ENCODE measurements at regions not wholly inside any gene's neighbourhood (a gene's known extent, or its start where the extent isn't known, plus 50 kb on each side); places are given as distances from the start of the nearest gene placed in this dataset.

DNA sequence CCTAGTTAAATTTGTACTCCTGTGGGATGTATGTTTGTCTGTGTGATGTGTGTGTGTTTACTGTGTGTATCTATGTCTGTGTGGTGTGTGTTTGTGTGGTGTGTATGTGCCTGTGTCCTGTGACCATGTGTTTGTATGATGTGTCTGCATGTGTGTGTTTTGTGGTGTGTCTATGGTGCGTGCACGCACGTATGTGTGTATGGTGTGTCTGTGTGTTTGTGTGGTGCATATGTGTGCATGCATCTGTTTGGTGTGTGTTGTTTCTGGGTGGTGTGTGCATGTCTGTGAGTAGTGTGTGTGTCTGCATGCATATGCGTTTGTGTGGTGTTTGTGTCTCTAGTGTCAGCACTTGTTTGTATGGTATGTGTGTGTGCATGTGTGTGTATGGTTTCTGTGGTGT, 174.2 kb upstream of the RBFOX1 start:
- H3K4me1 ChIP-seq (ENCODE audit: insufficient read depth, low read length) = no peaks in the 10 kb centered on the region
- no peak overlapping the region for H3K9ac ChIP-seq (ENCODE audit: low read depth, low read length)
- no peaks in the 10 kb centered on the region for H3K36me3 ChIP-seq (ENCODE audit: insufficient read depth, low read length)
- no peaks in the 10 kb centered on the region for H3K9me3 ChIP-seq (ENCODE audit: control insufficient read depth, insufficient read depth, low read length)

DNA sequence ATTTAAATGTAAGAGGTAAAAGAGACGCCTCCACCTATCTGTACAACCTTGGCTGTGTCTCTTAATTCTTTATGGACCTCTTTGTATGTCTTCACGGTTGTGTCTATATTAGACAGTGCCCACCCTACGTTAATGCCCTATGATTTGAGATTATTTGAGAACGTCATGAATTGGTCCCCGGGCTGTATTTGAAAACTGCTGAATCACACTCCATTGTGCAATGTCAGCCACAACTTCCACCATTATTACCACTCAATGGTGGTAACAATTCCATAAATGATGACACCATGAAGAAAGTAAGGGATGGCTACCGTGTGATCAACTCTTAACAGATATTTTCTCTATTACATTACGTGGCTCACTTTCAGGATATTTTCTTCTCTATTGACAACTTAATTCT, 182.4 kb upstream of the RBFOX1 start:
- no peaks in the 10 kb centered on the region for H3K4me1 ChIP-seq (ENCODE audit: insufficient read depth, low read length)
- no peak overlapping the region for H3K9ac ChIP-seq (ENCODE audit: low read depth, low read length)
- H3K36me3 ChIP-seq (ENCODE audit: insufficient read depth, low read length) = no peaks in the 10 kb centered on the region; the same call in 1 of the 2 replicates
- no peaks in the 10 kb centered on the region; the same call in 1 of the 2 replicates for H3K9me3 ChIP-seq (ENCODE audit: control insufficient read depth, insufficient read depth, low read length)

DNA sequence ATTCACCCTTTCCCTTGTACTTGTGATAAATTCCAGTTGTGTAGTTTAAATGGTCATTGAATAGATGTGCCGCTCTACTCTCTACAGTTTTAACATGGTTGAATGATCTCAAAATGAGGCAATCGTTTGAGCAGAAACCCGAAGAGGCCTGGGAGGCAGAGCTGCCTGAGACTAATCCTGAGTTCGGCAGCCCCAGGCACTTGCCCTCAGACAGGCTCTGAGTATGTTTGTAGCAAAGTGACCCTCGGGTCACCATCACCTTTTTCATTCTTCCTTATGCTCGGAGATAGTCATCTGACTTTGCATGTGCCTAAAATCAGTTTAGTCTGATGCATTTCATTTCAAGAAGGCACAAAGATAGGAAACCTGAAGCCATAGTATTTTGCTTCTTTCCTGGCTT, 184.0 kb upstream of the RBFOX1 start:
- H3K36me3 ChIP-seq (ENCODE audit: insufficient read depth, low read length) = no peaks in the 10 kb centered on the region; the same call in 1 of the 2 replicates
- H3K9me3 ChIP-seq (ENCODE audit: control insufficient read depth, insufficient read depth, low read length) = no peaks in the 10 kb centered on the region; the same call in 1 of the 2 replicates
- no peaks in the 10 kb centered on the region for H3K4me1 ChIP-seq (ENCODE audit: insufficient read depth, low read length)
- no peak overlapping the region for H3K9ac ChIP-seq (ENCODE audit: low read depth, low read length)

DNA sequence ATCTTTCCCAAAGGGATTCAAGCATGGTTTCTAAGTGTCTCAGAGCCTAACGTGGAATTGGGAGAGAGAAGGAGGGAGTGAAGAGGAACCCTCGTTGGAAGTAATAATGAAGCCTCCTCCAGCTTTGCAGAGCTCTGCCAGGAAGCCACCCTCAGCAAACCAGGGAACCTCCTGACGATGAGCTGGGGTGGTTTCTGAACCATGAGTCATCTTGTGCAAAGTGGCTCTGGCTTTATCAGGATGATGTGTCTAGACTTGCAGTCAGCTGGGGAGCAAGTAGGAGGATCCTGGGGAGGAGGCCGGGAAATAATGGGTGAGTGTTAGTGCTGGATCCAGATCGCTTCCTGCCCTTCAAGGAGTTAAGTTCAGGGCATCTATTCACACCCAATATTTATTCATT, 191.7 kb upstream of the RBFOX1 start:
- no peaks in the 10 kb centered on the region for H3K9me3 ChIP-seq (ENCODE audit: control insufficient read depth, insufficient read depth, low read length)
- no peaks in the 10 kb centered on the region for H3K36me3 ChIP-seq (ENCODE audit: insufficient read depth, low read length)
- no peaks in the 10 kb centered on the region for H3K4me1 ChIP-seq (ENCODE audit: insufficient read depth, low read length)
- H3K9ac ChIP-seq (ENCODE audit: low read depth, low read length) = no peak overlapping the region

DNA sequence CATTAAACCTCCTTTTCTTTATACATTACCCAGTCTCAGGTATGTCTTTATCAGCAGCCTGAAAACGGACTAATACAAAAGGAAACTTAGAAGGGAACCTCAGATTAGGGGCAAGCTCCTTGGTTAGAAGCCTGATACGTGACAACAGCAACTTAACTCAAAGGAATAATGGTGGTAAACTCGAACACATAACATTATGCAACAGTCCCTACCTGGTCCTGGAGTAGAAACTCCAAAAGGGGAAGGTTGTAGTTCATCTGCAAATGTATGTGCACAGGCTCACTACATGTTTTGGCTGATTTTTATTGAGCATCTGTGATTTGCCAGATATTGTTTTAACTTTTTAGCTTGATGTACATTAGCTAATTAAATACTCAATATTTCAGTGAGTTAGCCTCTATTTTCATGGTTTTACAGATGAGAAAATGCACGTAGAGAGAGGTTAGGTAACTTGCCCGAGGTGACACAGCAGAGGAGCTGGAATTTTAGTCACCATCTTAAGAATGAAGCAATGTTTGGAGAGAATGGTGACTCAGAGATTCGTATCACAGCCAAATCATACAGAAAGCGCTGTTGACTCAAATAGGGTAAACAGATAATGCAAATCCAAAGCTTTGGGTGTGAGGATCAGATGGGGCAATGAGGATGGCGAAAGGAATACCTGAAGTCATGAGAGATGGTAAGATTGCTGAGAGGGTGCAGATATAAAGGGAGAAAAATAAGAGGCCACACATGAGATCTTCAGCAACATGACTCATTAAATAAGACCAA, 194.9 kb upstream of the RBFOX1 start:
- Histone ChIP-seq H3K9ac (ENCODE audit: low read depth, low read length) (no peak overlapping the region), H3K9me3 (ENCODE audit: control insufficient read depth, insufficient read depth, low read length) (no peaks in the 10 kb centered on the region), H3K4me1 (ENCODE audit: insufficient read depth, low read length) (no peaks in the 10 kb centered on the region), H3K36me3 (ENCODE audit: insufficient read depth, low read length) (no peaks in the 10 kb centered on the region)

DNA sequence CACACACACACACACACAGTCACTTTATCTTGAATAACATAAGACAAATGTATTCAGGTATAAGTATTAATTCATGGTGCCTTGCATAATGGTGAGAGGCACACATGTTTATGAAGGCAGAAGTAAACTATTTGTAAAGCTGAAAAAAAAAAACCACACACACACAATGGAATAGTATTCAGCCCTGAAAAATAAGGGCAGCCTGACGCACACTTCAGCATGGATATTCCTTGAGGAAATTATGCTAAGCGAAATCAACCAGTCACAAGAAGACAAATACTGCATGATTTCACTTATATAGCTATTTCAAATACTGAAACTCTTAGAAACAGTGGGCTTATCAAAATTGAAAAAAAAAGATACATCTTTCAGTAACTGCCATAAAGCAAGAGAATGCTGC, 200.2 kb upstream of the RBFOX1 start:
- H3K36me3 ChIP-seq (ENCODE audit: insufficient read depth, low read length) = no peaks in the 10 kb centered on the region

DNA sequence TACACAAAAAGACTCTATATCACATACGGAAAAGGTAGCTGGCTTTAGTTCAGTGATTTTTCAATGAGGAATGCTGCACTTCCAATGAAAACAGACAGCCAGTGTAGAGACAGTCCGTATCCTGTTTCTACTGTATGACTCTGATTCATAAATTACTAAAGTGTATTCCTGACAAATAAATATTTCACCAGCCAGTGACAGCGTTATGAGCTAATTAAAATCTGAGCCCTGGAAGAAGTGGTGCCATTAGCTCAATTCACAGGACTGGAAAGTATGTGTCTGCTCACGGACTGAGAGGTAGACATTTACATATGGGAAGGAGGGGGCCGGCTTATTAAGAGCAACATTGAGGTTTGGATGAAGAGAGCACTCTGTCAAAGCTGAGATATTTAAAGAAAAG, 207.9 kb upstream of the RBFOX1 start:
- Histone ChIP-seq H3K9me3 (ENCODE audit: control insufficient read depth, insufficient read depth, low read length) (no peaks in the 10 kb centered on the region), H3K36me3 (ENCODE audit: insufficient read depth, low read length) (no peaks in the 10 kb centered on the region), H3K4me1 (ENCODE audit: insufficient read depth, low read length) (no peaks in the 10 kb centered on the region), H3K9ac (ENCODE audit: low read depth, low read length) (no peak overlapping the region)

More for the DNA sequence above, 200.2 kb upstream of the RBFOX1 start:
- H3K9me3 ChIP-seq (ENCODE audit: control insufficient read depth, insufficient read depth, low read length) = no peaks in the 10 kb centered on the region
- H3K4me1 ChIP-seq (ENCODE audit: insufficient read depth, low read length) = no peaks in the 10 kb centered on the region
- no peak overlapping the region for H3K9ac ChIP-seq (ENCODE audit: low read depth, low read length)

DNA sequence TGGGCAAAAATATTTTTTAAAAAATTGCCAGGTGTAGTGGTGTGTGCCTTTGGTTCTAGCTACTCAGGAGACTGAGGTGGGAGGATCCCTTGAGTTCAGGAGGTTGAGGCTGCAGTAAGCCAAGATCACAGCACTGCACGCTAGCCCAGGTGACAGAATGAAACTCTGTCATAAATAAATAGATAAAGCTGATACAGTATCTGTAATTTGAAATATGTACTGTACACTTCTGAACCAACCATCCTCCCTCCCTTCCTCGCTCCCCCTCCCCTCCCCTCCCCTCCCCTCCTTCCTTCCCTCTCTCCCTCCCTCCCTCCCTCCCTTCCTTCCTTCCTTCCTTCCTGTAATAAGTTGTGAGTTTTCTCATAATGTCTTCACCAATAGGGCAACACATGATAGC, 208.4 kb upstream of the RBFOX1 start:
- no peak overlapping the region for H3K9ac ChIP-seq (ENCODE audit: low read depth, low read length)

DNA sequence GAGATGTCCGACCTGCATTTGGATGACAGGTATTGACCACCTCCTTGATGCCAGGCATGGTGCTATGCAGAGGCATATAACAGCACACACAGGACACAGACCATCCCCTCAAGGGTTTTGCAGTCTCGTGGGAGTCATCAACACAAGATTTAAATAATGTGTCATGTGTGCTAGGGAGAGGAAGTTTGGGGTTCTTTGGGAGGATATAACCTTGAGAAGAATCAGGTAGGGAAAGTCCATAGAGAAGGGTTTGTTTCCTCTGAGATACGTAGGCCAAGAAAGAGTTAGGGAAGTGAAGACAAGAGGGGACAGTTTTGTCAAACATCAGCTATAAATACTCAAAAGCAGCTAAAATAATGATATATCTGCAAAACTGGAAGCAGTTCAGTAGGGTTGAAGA, 215.9 kb upstream of the RBFOX1 start:
- H3K36me3 ChIP-seq (ENCODE audit: insufficient read depth, low read length) = no peaks in the 10 kb centered on the region
- no peaks in the 10 kb centered on the region for H3K9me3 ChIP-seq (ENCODE audit: control insufficient read depth, insufficient read depth, low read length)
- H3K4me1 ChIP-seq (ENCODE audit: insufficient read depth, low read length) = no peaks in the 10 kb centered on the region
- H3K9ac ChIP-seq (ENCODE audit: low read depth, low read length) = no peak overlapping the region

More for the DNA sequence above, 208.4 kb upstream of the RBFOX1 start:
- Histone ChIP-seq H3K4me1 (ENCODE audit: insufficient read depth, low read length) (no peaks in the 10 kb centered on the region), H3K9me3 (ENCODE audit: control insufficient read depth, insufficient read depth, low read length) (no peaks in the 10 kb centered on the region), H3K36me3 (ENCODE audit: insufficient read depth, low read length) (no peaks in the 10 kb centered on the region)

- Histone ChIP-seq H3K9ac (ENCODE audit: low read depth, low read length) (no peak overlapping the region), H3K4me1 (ENCODE audit: insufficient read depth, low read length) (no peaks in the 10 kb centered on the region), H3K9me3 (ENCODE audit: control insufficient read depth, insufficient read depth, low read length) (no peaks in the 10 kb centered on the region), H3K36me3 (ENCODE audit: insufficient read depth, low read length) (no peaks in the 10 kb centered on the region)
Observed at GRCh38 chr16:7115898-7116297, 216.7 kb upstream of the RBFOX1 start.

GRCh38 chr16:7113949-7114348, 218.7 kb upstream of the RBFOX1 start:
- Histone ChIP-seq H3K36me3 (ENCODE audit: insufficient read depth, low read length) (no peaks in the 10 kb centered on the region), H3K4me1 (ENCODE audit: insufficient read depth, low read length) (no peaks in the 10 kb centered on the region), H3K9me3 (ENCODE audit: control insufficient read depth, insufficient read depth, low read length) (no peaks in the 10 kb centered on the region), H3K9ac (ENCODE audit: low read depth, low read length) (no peak overlapping the region)

DNA sequence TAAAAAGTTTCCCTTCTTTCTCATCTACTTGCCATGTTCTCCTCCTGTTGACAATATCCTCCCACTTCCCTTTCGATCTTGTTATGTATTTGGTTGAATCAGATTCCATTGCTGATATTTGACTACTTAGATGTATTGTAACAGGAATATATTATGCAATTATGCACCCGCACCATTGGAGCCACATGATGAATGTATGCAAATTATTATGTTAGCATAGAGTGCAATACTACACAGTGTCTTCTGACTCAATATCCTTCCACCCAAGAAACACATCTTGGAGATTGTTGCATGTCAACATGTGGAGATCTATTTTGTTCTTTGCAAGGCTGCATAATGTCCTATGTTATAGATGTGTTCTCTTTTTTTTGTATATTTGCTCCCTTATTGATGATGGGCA, 219.2 kb upstream of the RBFOX1 start:
- Histone ChIP-seq H3K36me3 (ENCODE audit: insufficient read depth, low read length) (no peaks in the 10 kb centered on the region), H3K9ac (ENCODE audit: low read depth, low read length) (no peak overlapping the region), H3K9me3 (ENCODE audit: control insufficient read depth, insufficient read depth, low read length) (no peaks in the 10 kb centered on the region), H3K4me1 (ENCODE audit: insufficient read depth, low read length) (no peaks in the 10 kb centered on the region)

DNA sequence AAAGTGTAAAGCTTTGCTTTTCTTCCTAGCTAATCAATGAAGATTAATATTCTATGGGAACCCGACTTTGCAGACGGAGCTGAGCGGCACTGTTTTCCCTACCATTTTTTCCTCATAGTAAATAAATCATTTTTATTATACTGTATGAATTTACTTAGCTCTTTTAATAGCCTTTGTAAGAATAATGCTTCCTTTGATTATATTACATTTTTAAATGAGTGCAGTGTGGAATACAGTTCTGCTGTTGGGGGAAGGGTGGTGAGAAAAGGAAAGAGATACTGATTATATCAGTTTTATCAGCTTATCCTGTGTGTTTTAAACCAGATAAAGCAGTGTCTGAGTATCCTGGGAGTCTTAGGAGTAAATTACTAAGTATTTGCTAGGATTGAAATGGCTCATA, 221.4 kb upstream of the RBFOX1 start:
- no peaks in the 10 kb centered on the region for H3K9me3 ChIP-seq (ENCODE audit: control insufficient read depth, insufficient read depth, low read length)
- no peak overlapping the region for H3K9ac ChIP-seq (ENCODE audit: low read depth, low read length)
- no peaks in the 10 kb centered on the region for H3K36me3 ChIP-seq (ENCODE audit: insufficient read depth, low read length)

DNA sequence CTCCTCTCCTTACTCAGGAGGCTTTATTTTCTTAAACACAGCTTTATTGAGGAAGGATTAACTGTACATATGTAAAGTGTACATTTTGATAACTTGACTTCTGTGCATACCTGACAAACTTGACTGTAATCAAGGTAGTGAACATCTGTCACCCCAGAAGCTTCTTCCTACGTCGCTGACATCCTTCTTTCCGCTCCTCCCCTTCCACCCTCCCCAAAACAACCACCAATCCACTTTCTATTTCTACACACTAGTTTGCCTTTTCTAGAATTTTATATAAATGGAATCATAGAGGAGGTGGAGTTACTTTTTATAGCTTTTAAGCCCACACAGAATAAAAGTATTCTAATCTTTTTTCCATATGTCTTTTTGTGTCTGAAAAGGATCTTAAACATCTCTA, 225.2 kb upstream of the RBFOX1 start:
- Histone ChIP-seq H3K9ac (ENCODE audit: low read depth, low read length) (no peak overlapping the region), H3K36me3 (ENCODE audit: insufficient read depth, low read length) (no peaks in the 10 kb centered on the region), H3K4me1 (ENCODE audit: insufficient read depth, low read length) (no peaks in the 10 kb centered on the region), H3K9me3 (ENCODE audit: control insufficient read depth, insufficient read depth, low read length) (no peaks in the 10 kb centered on the region)

More for the DNA sequence above, 221.4 kb upstream of the RBFOX1 start:
- no peaks in the 10 kb centered on the region for H3K4me1 ChIP-seq (ENCODE audit: insufficient read depth, low read length)

GRCh38 chr16:7103056-7103455, 229.6 kb upstream of the RBFOX1 start:
- Histone ChIP-seq H3K4me1 (ENCODE audit: insufficient read depth, low read length) (no peaks in the 10 kb centered on the region), H3K36me3 (ENCODE audit: insufficient read depth, low read length) (no peaks in the 10 kb centered on the region), H3K9me3 (ENCODE audit: control insufficient read depth, insufficient read depth, low read length) (no peaks in the 10 kb centered on the region), H3K9ac (ENCODE audit: low read depth, low read length) (no peak overlapping the region)
